MCF 10A (cell line): ENCODE measurements at regions not wholly inside any gene's neighbourhood (a gene's known extent, or its start where the extent isn't known, plus 50 kb on each side); places are given as distances from the start of the nearest gene placed in this dataset.

ENCODE experiments used
- BruUV-seq: library from RNA; stranded (reverse); fragments of 400-500 nt; replicated peaks from 2 replicates; lab custom pipeline; 2021; lab: Mats Ljungman, UMichigan
- CTCF ChIA-PET: fragments of 300-600 bp; sonication (Branson Sonifier 250); formaldehyde crosslinking; extraction: SDS; loops from one replicate; lab custom pipeline; 2021; ENCODE audit warnings: antibody characterized with exemption, inconsistent platforms; lab: Yijun Ruan, JAX
- POLR2A ChIA-PET: fragments of 300-600, 350-650 bp; sonication (Branson Sonifier 250); formaldehyde crosslinking; extraction: SDS; loops from one replicate; lab custom pipeline; 2020; ENCODE audit warnings: antibody characterized with exemption, inconsistent platforms; lab: Yijun Ruan, JAX
- DNase-seq: peaks from one replicate; pipeline ENCODE4 v3.0.0-alpha.2; 2018; ENCODE audit not compliant: unreplicated experiment
- H3K27ac Mint-ChIP-seq: one replicate; pipeline ENCODE4 v1.8.0; 2022; ENCODE audit warnings: mild to moderate bottlenecking, low read depth, mixed read lengths; ENCODE audit not compliant: unreplicated experiment
- H3K27me3 Mint-ChIP-seq: one replicate; pipeline ENCODE4 v1.8.0; 2022; ENCODE audit warnings: mixed read lengths; ENCODE audit not compliant: insufficient read depth, unreplicated experiment
- H3K36me3 Mint-ChIP-seq: one replicate; pipeline ENCODE4 v1.8.0; 2022; ENCODE audit warnings: mild to moderate bottlenecking, moderate library complexity, mixed read lengths; ENCODE audit not compliant: insufficient read depth, unreplicated experiment
- H3K4me1 Mint-ChIP-seq: one replicate; pipeline ENCODE4 v1.8.0; 2022; ENCODE audit warnings: mixed read lengths; ENCODE audit not compliant: insufficient read depth, unreplicated experiment
- H3K4me3 Mint-ChIP-seq: one replicate; pipeline ENCODE4 v1.8.0; 2022; ENCODE audit warnings: mild to moderate bottlenecking, moderate library complexity, mixed read lengths; ENCODE audit not compliant: unreplicated experiment
- H3K9me3 Mint-ChIP-seq: one replicate; pipeline ENCODE4 v1.8.0; 2022; ENCODE audit warnings: mixed read lengths; ENCODE audit not compliant: unreplicated experiment
- intact Hi-C: fragments of 100-400 bp; cut with micrococcal nuclease; formaldehyde crosslinking; loops from 2 replicates; pipeline ENCODE4 v1.14.1; 2022
- TF ChIP-seq, protein P1 (sequence below): fragments of 200-600 bp; IDR thresholded peaks from one replicate; pipeline ENCODE4 v1.8.0; 2022; ENCODE audit warnings: antibody characterized with exemption, mild to moderate bottlenecking; ENCODE audit not compliant: unreplicated experiment

- no TSS peak for BruUV-seq
- H3K27ac Mint-ChIP-seq: no peak overlapping the region
- DNase-seq: no peak
- H3K36me3 Mint-ChIP-seq: no peaks in the 10 kb centered on the region
- no peak overlapping the region for H3K4me3 Mint-ChIP-seq
- POLR2A ChIA-PET: no interaction called here
- no peaks in the 10 kb centered on the region for H3K9me3 Mint-ChIP-seq
- intact Hi-C loops: no loop called here
- H3K27me3 Mint-ChIP-seq: no peaks in the 10 kb centered on the region
- CTCF ChIA-PET: no interaction called here
- TF ChIP-seq, protein P1, sequence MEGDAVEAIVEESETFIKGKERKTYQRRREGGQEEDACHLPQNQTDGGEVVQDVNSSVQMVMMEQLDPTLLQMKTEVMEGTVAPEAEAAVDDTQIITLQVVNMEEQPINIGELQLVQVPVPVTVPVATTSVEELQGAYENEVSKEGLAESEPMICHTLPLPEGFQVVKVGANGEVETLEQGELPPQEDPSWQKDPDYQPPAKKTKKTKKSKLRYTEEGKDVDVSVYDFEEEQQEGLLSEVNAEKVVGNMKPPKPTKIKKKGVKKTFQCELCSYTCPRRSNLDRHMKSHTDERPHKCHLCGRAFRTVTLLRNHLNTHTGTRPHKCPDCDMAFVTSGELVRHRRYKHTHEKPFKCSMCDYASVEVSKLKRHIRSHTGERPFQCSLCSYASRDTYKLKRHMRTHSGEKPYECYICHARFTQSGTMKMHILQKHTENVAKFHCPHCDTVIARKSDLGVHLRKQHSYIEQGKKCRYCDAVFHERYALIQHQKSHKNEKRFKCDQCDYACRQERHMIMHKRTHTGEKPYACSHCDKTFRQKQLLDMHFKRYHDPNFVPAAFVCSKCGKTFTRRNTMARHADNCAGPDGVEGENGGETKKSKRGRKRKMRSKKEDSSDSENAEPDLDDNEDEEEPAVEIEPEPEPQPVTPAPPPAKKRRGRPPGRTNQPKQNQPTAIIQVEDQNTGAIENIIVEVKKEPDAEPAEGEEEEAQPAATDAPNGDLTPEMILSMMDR: no peak
- no peaks in the 10 kb centered on the region for H3K4me1 Mint-ChIP-seq
Observed at GRCh38 chr10:33981301-33981700, 646.8 kb upstream of the NRP1 start.

- Mint-ChIP-seq H3K9me3 (no peaks in the 10 kb centered on the region), H3K36me3 (no peaks in the 10 kb centered on the region), H3K4me3 (no peak overlapping the region), H3K27me3 (no peaks in the 10 kb centered on the region), H3K27ac (no peak overlapping the region), H3K4me1 (no peaks in the 10 kb centered on the region)
- CTCF ChIA-PET: no interaction called here
- TF ChIP-seq, protein P1: no peak
- POLR2A ChIA-PET: no interaction called here
- intact Hi-C loops: no loop called here
- DNase-seq: no peak
- BruUV-seq: no TSS peak
Observed at GRCh38 chr10:33979195-33979594, 644.7 kb upstream of the NRP1 start.

DNA sequence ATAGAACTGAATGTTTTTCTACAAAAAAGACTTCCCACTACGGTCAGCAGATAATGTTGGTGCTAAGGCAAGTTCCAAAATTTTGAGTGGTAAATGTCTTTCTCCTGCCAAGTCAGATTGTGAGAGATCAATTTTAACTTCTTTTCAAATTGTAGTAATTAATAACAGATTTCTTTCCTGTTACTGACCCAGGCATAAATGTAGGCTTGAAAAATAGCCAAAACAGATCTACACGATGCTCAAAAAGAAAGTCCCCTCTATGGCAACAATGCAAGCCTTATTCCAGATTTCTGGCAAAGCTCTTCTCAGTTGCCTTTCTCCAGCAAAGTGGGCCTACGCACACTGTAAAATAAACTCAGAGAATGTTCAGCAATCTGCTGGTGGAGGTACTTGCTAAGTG lies 641.0 kb upstream of the NRP1 start:
- Mint-ChIP-seq H3K4me3 (no peak overlapping the region), H3K27ac (no peak overlapping the region), H3K27me3 (no peaks in the 10 kb centered on the region), H3K9me3 (no peaks in the 10 kb centered on the region), H3K36me3 (peaks cover 5% of the 10 kb centered on the region), H3K4me1 (no peaks in the 10 kb centered on the region)
- no peak for DNase-seq
- intact Hi-C loops: no loop called here
- TF ChIP-seq, protein P1: no peak
- no TSS peak for BruUV-seq
- ChIA-PET CTCF (interaction anchor here (0.5 kb wide), 1 partner anchor 31 kb away, joined by 4 read pairs; no protein-coding TSS in a partner anchor), POLR2A (no interaction called here)

DNA sequence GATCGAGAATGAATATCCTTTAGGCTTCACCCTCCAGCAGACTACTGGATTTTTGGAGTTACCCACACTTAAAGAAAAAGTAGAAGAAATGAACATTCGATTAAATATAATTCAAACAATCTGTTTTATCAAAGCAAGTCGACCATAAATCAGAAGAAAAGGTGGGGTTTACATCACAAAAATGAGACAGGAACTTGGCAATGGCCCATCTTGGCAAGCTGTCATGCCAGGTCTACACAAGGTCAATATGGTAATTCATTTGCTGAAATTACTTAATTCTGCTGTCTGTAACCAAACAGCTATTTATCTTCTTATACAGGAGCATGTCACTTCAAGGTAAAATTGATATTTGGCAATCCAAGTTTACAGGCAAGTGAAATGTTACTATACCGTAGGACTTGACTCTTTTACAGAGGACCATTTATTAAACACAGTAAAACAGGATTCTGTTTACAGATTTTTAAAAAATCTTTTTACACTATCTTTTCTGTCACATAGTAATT lies 640.6 kb upstream of the NRP1 start:
- TF ChIP-seq, protein P1: no peak
- Mint-ChIP-seq H3K36me3 (peaks cover 5% of the 10 kb centered on the region), H3K27ac (no peak overlapping the region), H3K27me3 (no peaks in the 10 kb centered on the region), H3K4me3 (no peak overlapping the region), H3K4me1 (no peaks in the 10 kb centered on the region), H3K9me3 (no peaks in the 10 kb centered on the region)
- ChIA-PET CTCF (interaction anchor here (0.5 kb wide), 1 partner anchor 32 kb away, joined by 4 read pairs; no protein-coding TSS in a partner anchor), POLR2A (no interaction called here)
- DNase-seq: peak; percentile 9
- intact Hi-C loops: no loop called here
- BruUV-seq: no TSS peak
